ENCODE measurements at regions not wholly inside any gene's neighbourhood (a gene's known extent, or its start where the extent isn't known, plus 50 kb on each side); places are given as distances from the start of the nearest gene placed in this dataset.
A peak's percentile ranks its signal among the peaks of the same experiment; 100 is the strongest.

- DNase-seq = no peak
Measured at GRCh38 chr21:35147439-35147838, 98.3 kb upstream of the RUNX1 start.

- peak; percentile 45 for DNase-seq
Measured at GRCh38 chr21:35145626-35146233, 96.6 kb upstream of the RUNX1 start.

- DNase-seq = no peak
Measured at GRCh38 chr21:35144978-35145377, 95.9 kb upstream of the RUNX1 start.

- no peak for DNase-seq
Measured at GRCh38 chr21:35142036-35142815, 93.1 kb upstream of the RUNX1 start.

GRCh38 chr21:35139382-35139715 is 90.2 kb upstream of the RUNX1 start:
- DNase-seq = no peak

- no peak for DNase-seq
Measured at GRCh38 chr21:35138665-35139381, 89.7 kb upstream of the RUNX1 start.

GRCh38 chr21:35136586-35137219 is 87.6 kb upstream of the RUNX1 start:
- DNase-seq = no peak

GRCh38 chr21:35136106-35136505 is 87.0 kb upstream of the RUNX1 start:
- DNase-seq = no peak

GRCh38 chr21:35135481-35135880 is 86.4 kb upstream of the RUNX1 start:
- DNase-seq = no peak

- no peak for DNase-seq
Measured at GRCh38 chr21:35134309-35134708, 85.2 kb upstream of the RUNX1 start.

- DNase-seq = no peak
Measured at GRCh38 chr21:35128536-35128935, 79.4 kb upstream of the RUNX1 start.

GRCh38 chr21:35127851-35128250 is 78.7 kb upstream of the RUNX1 start:
- DNase-seq = no peak

- DNase-seq = no peak
Measured at GRCh38 chr21:35127026-35127425, 77.9 kb upstream of the RUNX1 start.

GRCh38 chr21:35120631-35121180 is 71.6 kb upstream of the RUNX1 start:
- no peak for DNase-seq

- DNase-seq = no peak
Measured at GRCh38 chr21:35119501-35120047, 70.5 kb upstream of the RUNX1 start.

- no peak for DNase-seq
Measured at GRCh38 chr21:35116777-35117176, 67.7 kb upstream of the RUNX1 start.

GRCh38 chr21:35113064-35113463 is 64.0 kb upstream of the RUNX1 start:
- DNase-seq = no peak

- DNase-seq = no peak
Measured at GRCh38 chr21:35111321-35111930, 62.3 kb upstream of the RUNX1 start.

GRCh38 chr21:35108887-35109286 is 59.8 kb upstream of the RUNX1 start:
- DNase-seq = no peak

GRCh38 chr21:35107520-35107919 is 58.4 kb upstream of the RUNX1 start:
- DNase-seq = no peak

- DNase-seq = no peak
Measured at GRCh38 chr21:35106246-35106835, 57.2 kb upstream of the RUNX1 start.
